Mucosa of rectum (tissue), 2 donors: ENCODE measurements at regions not wholly inside any gene's neighbourhood (a gene's known extent, or its start where the extent isn't known, plus 50 kb on each side); places are given as distances from the start of the nearest gene placed in this dataset.
"Not testable (repeated sequence)": the region's sequence is repeated elsewhere in the genome, so short reads cannot be mapped to it uniquely, and the experiment has no call there.

ENCODE experiments used
- H3K27ac ChIP-seq, 2 donors: one replicate each; pipeline ENCODE4 v1.7.0; 2013; ENCODE audit warnings: inconsistent platforms in 2 of 2, low read depth in 2 of 2, low read length in 2 of 2
- H3K27me3 ChIP-seq, 2 donors: one replicate each; pipeline ENCODE4 v1.7.0; 2013; ENCODE audit warnings: low read length in 2 of 2; ENCODE audit not compliant: control insufficient read depth in 2 of 2, insufficient read depth in 2 of 2
- H3K36me3 ChIP-seq, 2 donors: one replicate each; pipeline ENCODE4 v1.7.0; 2013; ENCODE audit warnings: low read length in 2 of 2; ENCODE audit not compliant: control insufficient read depth in 2 of 2, insufficient read depth in 2 of 2
- H3K4me1 ChIP-seq, 2 donors: one replicate each; pipeline ENCODE4 v1.7.0; 2013; ENCODE audit warnings: low read length in 2 of 2, mild to moderate bottlenecking in 1 of 2; ENCODE audit not compliant: control insufficient read depth in 2 of 2, insufficient read depth in 2 of 2
- H3K4me3 ChIP-seq, 2 donors: one replicate each; pipeline ENCODE4 v1.7.0; 2013; ENCODE audit warnings: low read length in 2 of 2
- H3K9ac ChIP-seq, 2 donors: one replicate each; pipeline ENCODE4 v1.7.0; 2013; ENCODE audit warnings: low read length in 2 of 2, low read depth in 1 of 2, mild to moderate bottlenecking in 1 of 2
- H3K9me3 ChIP-seq, 2 donors: one replicate each; pipeline ENCODE4 v1.7.0; 2013; ENCODE audit warnings: low read length in 2 of 2; ENCODE audit not compliant: control insufficient read depth in 2 of 2
- donor health status: healthy.
- donor health status: Normal muscosa, but diverticular disease.

DNA sequence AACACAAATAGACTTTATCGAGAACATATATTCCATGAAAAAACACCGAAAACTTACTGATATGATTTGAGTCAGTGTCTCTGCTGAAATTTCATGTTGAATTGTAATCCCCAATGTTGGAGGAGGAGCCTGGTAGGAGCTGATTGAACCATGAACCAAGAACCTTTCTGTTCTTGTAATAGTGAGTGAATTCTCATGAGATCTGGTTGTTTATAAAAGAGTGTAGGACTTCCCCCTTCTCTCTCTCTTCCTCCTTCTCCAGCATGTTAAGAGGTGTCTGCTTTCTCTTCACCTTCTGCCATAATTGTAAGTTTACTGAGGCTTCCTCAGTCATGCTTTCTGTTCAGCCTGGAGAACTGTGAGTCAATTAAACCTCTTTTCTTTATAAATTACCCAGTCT is 1289.3 kb upstream of the CITED2 start:
- H3K9ac ChIP-seq = no peak overlapping the region
- no peaks in the 10 kb centered on the region for H3K27me3 ChIP-seq
- no peak overlapping the region for H3K4me3 ChIP-seq
- no peaks in the 10 kb centered on the region for H3K36me3 ChIP-seq
- no peaks in the 10 kb centered on the region for H3K9me3 ChIP-seq
- H3K4me1 ChIP-seq = no peaks in the 10 kb centered on the region
- no peak overlapping the region for H3K27ac ChIP-seq

GRCh38 chr6:140663094-140663493 is 1288.6 kb upstream of the CITED2 start:
- H3K36me3 ChIP-seq = no peaks in the 10 kb centered on the region
- no peak overlapping the region for H3K9ac ChIP-seq
- H3K4me1 ChIP-seq = no peaks in the 10 kb centered on the region
- no peak overlapping the region for H3K4me3 ChIP-seq
- H3K27ac ChIP-seq = no peak overlapping the region
- H3K27me3 ChIP-seq = no peaks in the 10 kb centered on the region
- no peaks in the 10 kb centered on the region for H3K9me3 ChIP-seq

GRCh38 chr6:140661691-140662090 is 1287.2 kb upstream of the CITED2 start:
- H3K27me3 ChIP-seq = no peaks in the 10 kb centered on the region
- no peak overlapping the region for H3K9ac ChIP-seq
- H3K36me3 ChIP-seq = no peaks in the 10 kb centered on the region
- no peaks in the 10 kb centered on the region for H3K4me1 ChIP-seq
- no peak overlapping the region for H3K4me3 ChIP-seq
- no peak overlapping the region for H3K27ac ChIP-seq
- H3K9me3 ChIP-seq = no peaks in the 10 kb centered on the region

DNA sequence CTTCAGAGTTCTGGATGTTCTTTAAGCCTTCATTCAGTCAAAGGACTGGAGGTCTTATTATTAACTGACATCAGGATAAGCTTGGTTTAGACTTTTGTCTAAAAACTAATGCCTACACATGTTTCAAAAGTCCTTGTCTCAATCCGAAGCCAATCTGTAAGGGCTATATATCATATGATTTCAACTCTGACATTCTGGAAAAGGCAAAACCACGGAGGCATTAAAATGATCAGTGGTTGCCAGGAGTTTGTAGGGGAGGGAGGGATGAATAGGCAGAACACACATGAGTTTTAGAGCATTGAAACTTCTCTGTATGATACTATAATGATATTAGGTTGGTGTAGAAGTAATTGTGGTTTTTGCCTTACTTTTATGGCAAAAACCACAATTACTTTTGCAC is 1285.8 kb upstream of the CITED2 start:
- Histone ChIP-seq H3K27me3 (no peaks in the 10 kb centered on the region), H3K27ac (no peak overlapping the region), H3K9me3 (no peaks in the 10 kb centered on the region), H3K36me3 (no peaks in the 10 kb centered on the region), H3K9ac (no peak overlapping the region), H3K4me3 (no peak overlapping the region), H3K4me1 (no peaks in the 10 kb centered on the region)

- H3K4me3 ChIP-seq = no peak overlapping the region
- no peaks in the 10 kb centered on the region for H3K9me3 ChIP-seq
- H3K4me1 ChIP-seq = no peaks in the 10 kb centered on the region
- H3K27me3 ChIP-seq = no peaks in the 10 kb centered on the region
- H3K36me3 ChIP-seq = no peaks in the 10 kb centered on the region
- H3K27ac ChIP-seq = no peak overlapping the region
- no peak overlapping the region for H3K9ac ChIP-seq
These were observed 1279.5 kb upstream of the CITED2 start for GRCh38 chr6:140653972-140654371.

DNA sequence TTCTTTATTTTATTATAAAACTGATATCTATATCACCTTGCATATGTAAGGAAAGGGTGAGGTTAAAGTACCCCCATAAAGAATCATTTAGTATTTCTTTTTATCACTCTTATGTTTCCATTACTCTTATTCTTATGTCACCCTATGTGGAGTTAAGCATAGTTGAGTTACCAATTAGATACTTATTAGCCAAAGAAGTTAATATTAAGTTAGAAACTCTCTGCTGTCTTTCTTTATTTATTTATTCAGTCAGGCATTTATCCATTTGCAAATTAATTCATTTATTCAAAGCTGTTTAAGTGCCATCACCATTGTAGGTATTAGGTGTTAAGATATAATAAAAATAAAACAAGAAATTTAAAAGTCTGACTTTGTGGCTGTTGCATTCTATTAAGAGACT is 1279.1 kb upstream of the CITED2 start:
- H3K4me1 ChIP-seq = no peaks in the 10 kb centered on the region
- H3K27ac ChIP-seq = no peak overlapping the region
- no peaks in the 10 kb centered on the region for H3K9me3 ChIP-seq
- no peak overlapping the region for H3K4me3 ChIP-seq
- H3K36me3 ChIP-seq = no peaks in the 10 kb centered on the region
- H3K9ac ChIP-seq = no peak overlapping the region
- H3K27me3 ChIP-seq = no peaks in the 10 kb centered on the region

- H3K27me3 ChIP-seq, H3K4me1 ChIP-seq, H3K9me3 ChIP-seq, H3K4me3 ChIP-seq, H3K9ac ChIP-seq, H3K36me3 ChIP-seq, H3K27ac ChIP-seq: not testable (repeated sequence)
These were observed 1275.1 kb upstream of the CITED2 start for GRCh38 chr6:140649502-140649901.

DNA sequence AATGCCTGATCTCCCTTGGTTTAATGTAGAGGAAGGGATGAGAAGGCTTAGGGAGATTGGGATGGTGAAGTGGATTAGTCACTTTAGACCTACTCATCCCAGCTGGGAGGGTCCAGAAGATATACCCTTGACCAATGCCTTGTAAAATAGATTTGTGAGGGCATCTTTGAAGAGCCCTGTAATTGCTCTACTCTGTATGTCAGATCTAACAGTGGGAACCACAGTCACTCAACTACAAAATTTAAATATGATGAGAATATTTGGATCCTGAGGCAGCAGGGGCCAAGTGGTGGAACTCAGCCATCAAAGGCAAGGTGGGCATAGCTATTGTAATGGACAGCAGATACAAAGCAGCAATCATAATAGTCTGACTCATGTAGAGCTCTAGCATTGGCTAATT is 1272.9 kb upstream of the CITED2 start:
- H3K9ac ChIP-seq, H3K9me3 ChIP-seq, H3K36me3 ChIP-seq, H3K4me1 ChIP-seq, H3K27ac ChIP-seq, H3K27me3 ChIP-seq, H3K4me3 ChIP-seq: not testable (repeated sequence)

- Histone ChIP-seq H3K36me3 (no peaks in the 10 kb centered on the region), H3K4me1 (no peaks in the 10 kb centered on the region), H3K27ac (no peak overlapping the region), H3K27me3 (no peaks in the 10 kb centered on the region), H3K4me3 (no peak overlapping the region), H3K9ac (no peak overlapping the region), H3K9me3 (no peaks in the 10 kb centered on the region)
These were observed 1269.6 kb upstream of the CITED2 start for GRCh38 chr6:140644017-140644416.

DNA sequence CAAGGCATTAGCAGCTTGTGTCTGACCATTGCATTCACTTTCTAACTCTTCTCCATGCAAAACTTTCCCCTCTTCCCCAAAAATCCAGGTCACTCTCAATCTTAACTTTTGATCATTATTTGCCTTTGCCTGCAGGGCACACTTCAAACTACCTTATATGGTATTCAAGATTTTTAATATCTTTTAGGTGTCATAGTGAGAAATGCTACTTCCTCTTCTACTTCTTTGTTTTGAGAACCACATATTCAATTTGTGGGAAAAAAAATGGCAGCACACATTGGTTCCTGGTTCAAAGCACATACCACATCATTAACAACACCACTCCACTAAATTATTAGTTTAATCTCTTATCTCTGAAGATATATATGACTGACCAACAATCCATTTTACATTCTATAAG is 1267.0 kb upstream of the CITED2 start:
- H3K4me3 ChIP-seq = no peak overlapping the region
- H3K27me3 ChIP-seq = no peaks in the 10 kb centered on the region
- no peaks in the 10 kb centered on the region for H3K4me1 ChIP-seq
- no peak overlapping the region for H3K9ac ChIP-seq
- no peak overlapping the region for H3K27ac ChIP-seq
- H3K36me3 ChIP-seq = no peaks in the 10 kb centered on the region
- H3K9me3 ChIP-seq = no peaks in the 10 kb centered on the region

DNA sequence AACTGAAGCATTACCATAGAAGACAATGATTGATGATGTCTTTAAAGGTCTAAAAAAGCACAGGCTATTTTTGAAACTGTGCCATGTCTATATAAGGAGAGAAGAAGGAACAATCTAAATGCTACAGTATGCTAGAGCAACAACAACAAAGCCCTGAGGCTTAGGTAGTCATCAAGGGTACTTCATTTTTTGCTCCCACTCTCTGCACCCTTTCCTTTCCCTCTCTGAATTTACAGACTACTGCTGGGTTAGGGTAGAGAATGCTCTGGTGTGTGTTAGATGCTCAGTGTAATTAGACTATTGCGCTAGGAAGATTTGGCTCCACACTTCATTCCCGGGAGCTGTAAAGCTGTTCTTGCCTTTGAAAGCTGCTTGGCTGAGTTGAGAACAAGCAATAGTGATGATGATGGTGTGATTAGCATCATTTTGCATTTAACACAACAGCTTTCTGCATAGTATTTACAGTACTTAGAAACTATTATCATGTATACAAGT is 1262.5 kb upstream of the CITED2 start:
- H3K27ac ChIP-seq = no peak overlapping the region
- no peak overlapping the region for H3K9ac ChIP-seq

More for the DNA sequence above, 1262.5 kb upstream of the CITED2 start:
- Histone ChIP-seq H3K4me3 (no peak overlapping the region), H3K9me3 (no peaks in the 10 kb centered on the region), H3K27me3 (no peaks in the 10 kb centered on the region), H3K4me1 (no peaks in the 10 kb centered on the region), H3K36me3 (no peaks in the 10 kb centered on the region)
